GM10266 (cell line): ENCODE measurements at regions not wholly inside any gene's neighbourhood (a gene's known extent, or its start where the extent isn't known, plus 50 kb on each side); places are given as distances from the start of the nearest gene placed in this dataset.
"Not testable (repeated sequence)": the region's sequence is repeated elsewhere in the genome, so short reads cannot be mapped to it uniquely, and the experiment has no call there.

Experiments used
- DNase-seq: peaks from one replicate; pipeline ENCODE4 v3.0.0; 2012; ENCODE audit errors: extremely low spot score
- CTCF ChIP-seq: IDR thresholded peaks from 2 replicates; pipeline ENCODE4 v1.5.1; 2012; ENCODE audit warnings: mild to moderate bottlenecking, low read depth; ENCODE audit not compliant: control insufficient read depth, insufficient read depth; ENCODE audit errors: missing control alignments

GRCh38 chr5:92944903-92945604 lies 636.0 kb downstream of the NR2F1-AS1 start:
- no peak for DNase-seq
- no peak for TF ChIP-seq CTCF

- no peak for DNase-seq
- no peak for TF ChIP-seq CTCF
These were observed 636.7 kb downstream of the NR2F1-AS1 start for GRCh38 chr5:92944337-92944736.

DNA sequence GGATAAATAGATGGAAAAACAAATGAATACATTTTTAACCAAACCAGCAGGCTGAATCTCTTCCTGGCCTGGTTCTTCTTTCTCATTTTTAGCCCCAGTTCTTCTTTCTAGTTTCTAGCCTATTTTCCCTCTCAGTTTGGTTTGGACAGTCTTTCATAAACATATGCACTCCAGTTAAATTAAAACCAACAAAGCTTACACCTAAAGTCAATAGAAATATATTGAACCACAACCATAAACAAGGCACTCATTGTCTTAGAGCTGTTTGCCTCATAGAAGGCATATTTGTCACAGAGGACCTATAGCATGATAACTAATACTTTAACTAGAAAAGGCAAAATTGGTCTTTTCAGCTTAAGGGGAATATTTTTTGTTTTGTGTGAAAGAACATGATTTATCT lies 638.3 kb downstream of the NR2F1-AS1 start:
- no peak for TF ChIP-seq CTCF
- DNase-seq, result no peak

DNA sequence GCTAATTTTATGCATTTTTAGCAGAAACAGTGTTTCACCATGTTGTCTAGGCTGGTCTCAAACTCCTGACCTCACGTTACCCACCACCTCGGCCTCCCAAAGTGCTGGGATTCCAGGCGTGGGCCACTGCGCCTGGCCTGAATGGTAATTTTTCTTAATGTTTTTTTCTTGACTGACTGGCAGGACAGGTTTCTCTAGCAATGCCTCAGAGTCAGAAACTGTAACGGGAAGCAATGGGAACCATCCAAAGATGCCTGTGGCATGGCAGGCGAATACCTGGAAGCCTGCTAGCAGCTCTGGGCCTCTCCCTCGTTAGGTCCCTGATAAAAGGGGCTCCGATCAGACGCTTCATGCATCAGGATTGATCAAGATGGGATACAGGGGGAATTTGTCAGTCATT lies 639.2 kb downstream of the NR2F1-AS1 start:
- no peak for DNase-seq
- no peak for TF ChIP-seq CTCF

- TF ChIP-seq CTCF, result no peak
- DNase-seq, result no peak
These were observed 641.6 kb downstream of the NR2F1-AS1 start for GRCh38 chr5:92939428-92939827.

GRCh38 chr5:92937396-92937795 lies 643.6 kb downstream of the NR2F1-AS1 start:
- DNase-seq, result not testable (repeated sequence)

DNA sequence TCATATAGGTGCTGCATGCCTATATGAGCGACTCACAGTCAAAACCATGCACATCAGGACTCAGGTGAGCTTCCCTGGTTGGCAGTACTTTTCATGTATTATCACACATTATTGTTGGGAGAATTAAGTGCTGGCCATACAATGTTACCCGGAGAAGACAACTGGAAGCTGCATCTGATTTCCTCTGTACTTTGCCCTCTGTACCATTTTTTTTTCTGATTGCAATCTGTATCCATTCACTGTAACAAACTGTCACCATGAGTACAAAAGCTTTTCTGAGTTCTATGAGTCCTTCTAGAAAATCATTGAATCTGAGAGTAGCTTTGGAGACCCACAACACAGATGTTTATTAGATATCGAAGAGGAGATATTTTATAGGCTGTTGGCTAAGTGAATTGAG lies 651.0 kb downstream of the NR2F1-AS1 start:
- TF ChIP-seq CTCF, result no peak
- DNase-seq, result no peak

- DNase-seq, result no peak
- TF ChIP-seq CTCF, result no peak
These were observed 653.7 kb downstream of the NR2F1-AS1 start for GRCh38 chr5:92927291-92927778.
